WTC11 (cell line): ENCODE measurements at regions not wholly inside any gene's neighbourhood (a gene's known extent, or its start where the extent isn't known, plus 50 kb on each side); places are given as distances from the start of the nearest gene placed in this dataset.

ENCODE experiments used
- FOXP1 ChIP-seq: sonication (generic); formaldehyde crosslinking; IDR thresholded peaks from 2 replicates; pipeline ENCODE4 v1.8.0; 2022; ENCODE audit warnings: missing genetic modification reagents, mild to moderate bottlenecking, moderate library complexity, borderline replicate concordance
- JUN ChIP-seq: sonication (generic); formaldehyde crosslinking; IDR thresholded peaks from 2 replicates; pipeline ENCODE4 v1.8.0; 2023; ENCODE audit warnings: mild to moderate bottlenecking, missing genetic modification reagents
- SMAD4 ChIP-seq: sonication (generic); formaldehyde crosslinking; IDR thresholded peaks from 2 replicates; pipeline ENCODE4 v1.8.0; 2022; ENCODE audit warnings: mild to moderate bottlenecking, missing genetic modification reagents
- TF ChIP-seq, protein P1 (sequence below): sonication (generic); formaldehyde crosslinking; IDR thresholded peaks from 2 replicates; pipeline ENCODE4 v1.8.1; 2023; ENCODE audit warnings: mild to moderate bottlenecking, missing genetic modification reagents, moderate library complexity
- TF ChIP-seq, protein P2 (sequence below): sonication (generic); formaldehyde crosslinking; IDR thresholded peaks from 2 replicates; pipeline ENCODE4 v1.8.0; 2022; ENCODE audit warnings: missing genetic modification reagents
- TF ChIP-seq, protein P3 (sequence below): sonication (generic); formaldehyde crosslinking; conservative IDR thresholded peaks from 2 replicates; pipeline ENCODE4 v1.8.1; 2023; ENCODE audit warnings: mild to moderate bottlenecking, low read depth, missing genetic modification reagents, moderate library complexity
- TF ChIP-seq, protein P4 (sequence below): fragments of 200-600 bp; IDR thresholded peaks from 2 replicates; pipeline ENCODE4 v1.8.0; 2022; ENCODE audit warnings: antibody characterized with exemption

DNA sequence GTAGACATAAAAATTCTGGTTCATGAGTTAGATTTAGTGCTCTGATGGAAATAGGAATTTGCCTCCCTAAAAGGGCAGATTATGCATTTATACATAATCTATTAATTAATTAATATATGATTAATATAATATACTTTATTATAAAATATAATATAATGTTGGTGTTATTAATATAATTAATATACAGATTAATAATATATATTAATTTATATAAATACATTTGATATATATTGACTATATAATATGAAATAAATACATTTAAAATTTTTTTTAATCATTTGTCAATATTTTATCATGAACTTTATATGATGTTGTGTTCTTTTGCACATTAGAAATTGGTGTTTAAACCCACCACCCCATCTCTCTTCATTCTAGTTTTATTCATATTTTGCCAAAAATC is 652.1 kb upstream of the ZNF804A start:
- TF ChIP-seq, protein P1, sequence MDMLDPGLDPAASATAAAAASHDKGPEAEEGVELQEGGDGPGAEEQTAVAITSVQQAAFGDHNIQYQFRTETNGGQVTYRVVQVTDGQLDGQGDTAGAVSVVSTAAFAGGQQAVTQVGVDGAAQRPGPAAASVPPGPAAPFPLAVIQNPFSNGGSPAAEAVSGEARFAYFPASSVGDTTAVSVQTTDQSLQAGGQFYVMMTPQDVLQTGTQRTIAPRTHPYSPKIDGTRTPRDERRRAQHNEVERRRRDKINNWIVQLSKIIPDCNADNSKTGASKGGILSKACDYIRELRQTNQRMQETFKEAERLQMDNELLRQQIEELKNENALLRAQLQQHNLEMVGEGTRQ (CRISPR knock-in tag): no peak
- TF ChIP-seq SMAD4 (CRISPR knock-in tag) (no peak), JUN (no peak), FOXP1 (no peak)
- TF ChIP-seq, protein P2, sequence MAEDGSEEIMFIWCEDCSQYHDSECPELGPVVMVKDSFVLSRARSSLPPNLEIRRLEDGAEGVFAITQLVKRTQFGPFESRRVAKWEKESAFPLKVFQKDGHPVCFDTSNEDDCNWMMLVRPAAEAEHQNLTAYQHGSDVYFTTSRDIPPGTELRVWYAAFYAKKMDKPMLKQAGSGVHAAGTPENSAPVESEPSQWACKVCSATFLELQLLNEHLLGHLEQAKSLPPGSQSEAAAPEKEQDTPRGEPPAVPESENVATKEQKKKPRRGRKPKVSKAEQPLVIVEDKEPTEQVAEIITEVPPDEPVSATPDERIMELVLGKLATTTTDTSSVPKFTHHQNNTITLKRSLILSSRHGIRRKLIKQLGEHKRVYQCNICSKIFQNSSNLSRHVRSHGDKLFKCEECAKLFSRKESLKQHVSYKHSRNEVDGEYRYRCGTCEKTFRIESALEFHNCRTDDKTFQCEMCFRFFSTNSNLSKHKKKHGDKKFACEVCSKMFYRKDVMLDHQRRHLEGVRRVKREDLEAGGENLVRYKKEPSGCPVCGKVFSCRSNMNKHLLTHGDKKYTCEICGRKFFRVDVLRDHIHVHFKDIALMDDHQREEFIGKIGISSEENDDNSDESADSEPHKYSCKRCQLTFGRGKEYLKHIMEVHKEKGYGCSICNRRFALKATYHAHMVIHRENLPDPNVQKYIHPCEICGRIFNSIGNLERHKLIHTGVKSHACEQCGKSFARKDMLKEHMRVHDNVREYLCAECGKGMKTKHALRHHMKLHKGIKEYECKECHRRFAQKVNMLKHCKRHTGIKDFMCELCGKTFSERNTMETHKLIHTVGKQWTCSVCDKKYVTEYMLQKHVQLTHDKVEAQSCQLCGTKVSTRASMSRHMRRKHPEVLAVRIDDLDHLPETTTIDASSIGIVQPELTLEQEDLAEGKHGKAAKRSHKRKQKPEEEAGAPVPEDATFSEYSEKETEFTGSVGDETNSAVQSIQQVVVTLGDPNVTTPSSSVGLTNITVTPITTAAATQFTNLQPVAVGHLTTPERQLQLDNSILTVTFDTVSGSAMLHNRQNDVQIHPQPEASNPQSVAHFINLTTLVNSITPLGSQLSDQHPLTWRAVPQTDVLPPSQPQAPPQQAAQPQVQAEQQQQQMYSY: no peak
- TF ChIP-seq, protein P3, sequence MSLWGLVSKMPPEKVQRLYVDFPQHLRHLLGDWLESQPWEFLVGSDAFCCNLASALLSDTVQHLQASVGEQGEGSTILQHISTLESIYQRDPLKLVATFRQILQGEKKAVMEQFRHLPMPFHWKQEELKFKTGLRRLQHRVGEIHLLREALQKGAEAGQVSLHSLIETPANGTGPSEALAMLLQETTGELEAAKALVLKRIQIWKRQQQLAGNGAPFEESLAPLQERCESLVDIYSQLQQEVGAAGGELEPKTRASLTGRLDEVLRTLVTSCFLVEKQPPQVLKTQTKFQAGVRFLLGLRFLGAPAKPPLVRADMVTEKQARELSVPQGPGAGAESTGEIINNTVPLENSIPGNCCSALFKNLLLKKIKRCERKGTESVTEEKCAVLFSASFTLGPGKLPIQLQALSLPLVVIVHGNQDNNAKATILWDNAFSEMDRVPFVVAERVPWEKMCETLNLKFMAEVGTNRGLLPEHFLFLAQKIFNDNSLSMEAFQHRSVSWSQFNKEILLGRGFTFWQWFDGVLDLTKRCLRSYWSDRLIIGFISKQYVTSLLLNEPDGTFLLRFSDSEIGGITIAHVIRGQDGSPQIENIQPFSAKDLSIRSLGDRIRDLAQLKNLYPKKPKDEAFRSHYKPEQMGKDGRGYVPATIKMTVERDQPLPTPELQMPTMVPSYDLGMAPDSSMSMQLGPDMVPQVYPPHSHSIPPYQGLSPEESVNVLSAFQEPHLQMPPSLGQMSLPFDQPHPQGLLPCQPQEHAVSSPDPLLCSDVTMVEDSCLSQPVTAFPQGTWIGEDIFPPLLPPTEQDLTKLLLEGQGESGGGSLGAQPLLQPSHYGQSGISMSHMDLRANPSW (CRISPR knock-in tag): no peak
- TF ChIP-seq, protein P4, sequence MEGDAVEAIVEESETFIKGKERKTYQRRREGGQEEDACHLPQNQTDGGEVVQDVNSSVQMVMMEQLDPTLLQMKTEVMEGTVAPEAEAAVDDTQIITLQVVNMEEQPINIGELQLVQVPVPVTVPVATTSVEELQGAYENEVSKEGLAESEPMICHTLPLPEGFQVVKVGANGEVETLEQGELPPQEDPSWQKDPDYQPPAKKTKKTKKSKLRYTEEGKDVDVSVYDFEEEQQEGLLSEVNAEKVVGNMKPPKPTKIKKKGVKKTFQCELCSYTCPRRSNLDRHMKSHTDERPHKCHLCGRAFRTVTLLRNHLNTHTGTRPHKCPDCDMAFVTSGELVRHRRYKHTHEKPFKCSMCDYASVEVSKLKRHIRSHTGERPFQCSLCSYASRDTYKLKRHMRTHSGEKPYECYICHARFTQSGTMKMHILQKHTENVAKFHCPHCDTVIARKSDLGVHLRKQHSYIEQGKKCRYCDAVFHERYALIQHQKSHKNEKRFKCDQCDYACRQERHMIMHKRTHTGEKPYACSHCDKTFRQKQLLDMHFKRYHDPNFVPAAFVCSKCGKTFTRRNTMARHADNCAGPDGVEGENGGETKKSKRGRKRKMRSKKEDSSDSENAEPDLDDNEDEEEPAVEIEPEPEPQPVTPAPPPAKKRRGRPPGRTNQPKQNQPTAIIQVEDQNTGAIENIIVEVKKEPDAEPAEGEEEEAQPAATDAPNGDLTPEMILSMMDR: no peak
